PC-3 (cell line): ENCODE measurements at regions not wholly inside any gene's neighbourhood (a gene's known extent, or its start where the extent isn't known, plus 50 kb on each side); places are given as distances from the start of the nearest gene placed in this dataset.

Experiments used
- EZH2 ChIP-seq: fragments of 300-600 bp; sonication (generic); IDR thresholded peaks from one replicate; pipeline ENCODE4 v1.6.1; 2017; ENCODE audit warnings: antibody characterized with exemption, mild to moderate bottlenecking, low read length; ENCODE audit not compliant: unreplicated experiment
- TF ChIP-seq, protein P1 (sequence below): fragments of 300-600 bp; sonication (generic); conservative IDR thresholded peaks from 2 replicates; pipeline ENCODE4 v1.5.1; 2017; ENCODE audit warnings: antibody characterized with exemption, low read depth, mild to moderate bottlenecking, low read length

DNA sequence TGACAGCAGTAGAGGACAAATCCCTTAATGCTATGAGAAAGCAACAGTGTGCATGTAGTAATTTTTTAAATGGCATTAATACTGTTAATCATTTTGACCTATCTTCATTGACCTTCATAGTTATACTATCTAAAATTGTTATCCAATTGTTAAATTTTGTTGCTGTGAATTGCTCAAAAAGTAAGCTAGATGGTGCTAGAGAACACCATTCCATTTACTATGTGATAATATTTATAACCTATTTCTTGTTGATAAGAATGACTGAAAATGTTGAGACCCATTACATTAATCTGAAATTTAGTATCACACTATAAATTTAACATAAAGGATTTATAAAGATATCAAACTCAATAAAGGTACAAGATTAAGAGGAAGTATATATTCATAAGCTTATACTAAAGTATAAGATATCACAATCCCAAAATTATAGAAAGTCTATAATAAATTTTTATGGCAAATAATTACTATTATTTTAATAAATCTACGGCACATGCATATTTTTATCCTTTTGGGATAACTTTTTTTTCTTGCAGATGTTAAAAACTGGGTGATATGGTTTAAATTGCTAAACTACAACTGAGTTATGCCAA, 1573.3 kb downstream of the PCDH9 start:
- TF ChIP-seq, protein P1, sequence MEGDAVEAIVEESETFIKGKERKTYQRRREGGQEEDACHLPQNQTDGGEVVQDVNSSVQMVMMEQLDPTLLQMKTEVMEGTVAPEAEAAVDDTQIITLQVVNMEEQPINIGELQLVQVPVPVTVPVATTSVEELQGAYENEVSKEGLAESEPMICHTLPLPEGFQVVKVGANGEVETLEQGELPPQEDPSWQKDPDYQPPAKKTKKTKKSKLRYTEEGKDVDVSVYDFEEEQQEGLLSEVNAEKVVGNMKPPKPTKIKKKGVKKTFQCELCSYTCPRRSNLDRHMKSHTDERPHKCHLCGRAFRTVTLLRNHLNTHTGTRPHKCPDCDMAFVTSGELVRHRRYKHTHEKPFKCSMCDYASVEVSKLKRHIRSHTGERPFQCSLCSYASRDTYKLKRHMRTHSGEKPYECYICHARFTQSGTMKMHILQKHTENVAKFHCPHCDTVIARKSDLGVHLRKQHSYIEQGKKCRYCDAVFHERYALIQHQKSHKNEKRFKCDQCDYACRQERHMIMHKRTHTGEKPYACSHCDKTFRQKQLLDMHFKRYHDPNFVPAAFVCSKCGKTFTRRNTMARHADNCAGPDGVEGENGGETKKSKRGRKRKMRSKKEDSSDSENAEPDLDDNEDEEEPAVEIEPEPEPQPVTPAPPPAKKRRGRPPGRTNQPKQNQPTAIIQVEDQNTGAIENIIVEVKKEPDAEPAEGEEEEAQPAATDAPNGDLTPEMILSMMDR: peak; percentile 65
- TF ChIP-seq EZH2: no peak
